Fibroblast of lung (primary cell): ENCODE measurements at regions not wholly inside any gene's neighbourhood (a gene's known extent, or its start where the extent isn't known, plus 50 kb on each side); places are given as distances from the start of the nearest gene placed in this dataset.

Source experiments
- CTCF ChIP-seq, 2 donors: IDR thresholded peaks in 1 of 2; conservative IDR thresholded peaks in 1 of 2; 1 replicate in 1 of 2; 2 replicates in 1 of 2; pipeline ENCODE4 v1.5.1; 2011 to 2012; ENCODE audit warnings: low read length in 2 of 2, control low read depth in 1 of 2, inconsistent platforms in 1 of 2, low read depth in 1 of 2, mild to moderate bottlenecking in 1 of 2
- EZH2 ChIP-seq: IDR thresholded peaks from 2 replicates; pipeline ENCODE4 v1.5.1; 2012; ENCODE audit warnings: low read length, control low read depth, mild to moderate bottlenecking; ENCODE audit errors: missing control alignments

- TF ChIP-seq CTCF (conservative IDR thresholded peaks at IDR 0.05 in 1 of 2, IDR thresholded peaks at IDR 0.05 in 1 of 2; ENCODE audit: low read depth in 1 of 2, low read length in 2 of 2) = no peak
- no peak for TF ChIP-seq EZH2
Observed at GRCh38 chr3:181173227-181173626, 183.7 kb upstream of the DNAJC19 start.
